PC-9 (cell line): ENCODE measurements at regions not wholly inside any gene's neighbourhood (a gene's known extent, or its start where the extent isn't known, plus 50 kb on each side); places are given as distances from the start of the nearest gene placed in this dataset.

Source experiments
- EZH2 ChIP-seq: fragments of 200-600 bp; sonication (generic); IDR thresholded peaks from 2 replicates; pipeline ENCODE4 v1.8.0; 2017; ENCODE audit warnings: antibody characterized with exemption, low read depth
- TF ChIP-seq, protein P1 (sequence below): fragments of 200-600 bp; sonication (generic); conservative IDR thresholded peaks from 2 replicates; pipeline ENCODE4 v1.6.1; 2017; ENCODE audit warnings: mixed run types, antibody characterized with exemption, mild to moderate bottlenecking, moderate library complexity

DNA sequence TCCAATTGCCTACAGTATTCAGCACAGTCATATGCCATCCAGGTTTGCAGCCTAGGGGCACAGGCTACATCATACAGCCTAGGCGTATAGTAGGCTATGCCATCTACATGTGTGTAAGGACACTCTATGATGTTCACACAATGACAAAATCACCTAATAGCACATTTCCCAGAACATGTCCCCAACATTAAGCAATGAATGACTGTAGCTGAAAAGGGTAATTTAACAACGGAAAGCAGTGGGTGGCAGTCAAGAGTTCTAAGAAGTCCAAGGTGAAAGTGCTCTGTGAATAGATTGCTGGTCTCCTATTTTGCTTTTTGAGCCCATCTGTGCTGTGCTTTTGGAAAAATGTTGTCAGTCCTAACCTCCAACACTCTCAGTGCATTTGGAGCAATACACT lies 162.6 kb downstream of the KLF6 start:
- TF ChIP-seq, protein P1, sequence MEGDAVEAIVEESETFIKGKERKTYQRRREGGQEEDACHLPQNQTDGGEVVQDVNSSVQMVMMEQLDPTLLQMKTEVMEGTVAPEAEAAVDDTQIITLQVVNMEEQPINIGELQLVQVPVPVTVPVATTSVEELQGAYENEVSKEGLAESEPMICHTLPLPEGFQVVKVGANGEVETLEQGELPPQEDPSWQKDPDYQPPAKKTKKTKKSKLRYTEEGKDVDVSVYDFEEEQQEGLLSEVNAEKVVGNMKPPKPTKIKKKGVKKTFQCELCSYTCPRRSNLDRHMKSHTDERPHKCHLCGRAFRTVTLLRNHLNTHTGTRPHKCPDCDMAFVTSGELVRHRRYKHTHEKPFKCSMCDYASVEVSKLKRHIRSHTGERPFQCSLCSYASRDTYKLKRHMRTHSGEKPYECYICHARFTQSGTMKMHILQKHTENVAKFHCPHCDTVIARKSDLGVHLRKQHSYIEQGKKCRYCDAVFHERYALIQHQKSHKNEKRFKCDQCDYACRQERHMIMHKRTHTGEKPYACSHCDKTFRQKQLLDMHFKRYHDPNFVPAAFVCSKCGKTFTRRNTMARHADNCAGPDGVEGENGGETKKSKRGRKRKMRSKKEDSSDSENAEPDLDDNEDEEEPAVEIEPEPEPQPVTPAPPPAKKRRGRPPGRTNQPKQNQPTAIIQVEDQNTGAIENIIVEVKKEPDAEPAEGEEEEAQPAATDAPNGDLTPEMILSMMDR, result no peak
- no peak for TF ChIP-seq EZH2
